HCT116 (cell line): ENCODE measurements at regions not wholly inside any gene's neighbourhood (a gene's known extent, or its start where the extent isn't known, plus 50 kb on each side); places are given as distances from the start of the nearest gene placed in this dataset.

ENCODE experiments used
- CEBPB ChIP-seq: IDR thresholded peaks from 2 replicates; pipeline ENCODE4 v1.6.1; 2012; ENCODE audit warnings: low read depth
- CTCF ChIP-seq, 3 experiments: fragments of 200-600 bp in 1 of 3; sonication (generic) in 1 of 3; IDR thresholded peaks in 2 of 3; conservative IDR thresholded peaks in 1 of 3; 2 replicates each; pipeline ENCODE4 v1.5.1; 2012 to 2017; ENCODE audit warnings: low read depth in 2 of 3, low read length in 2 of 3, antibody characterized with exemption in 1 of 3, borderline replicate concordance in 1 of 3, control low read depth in 1 of 3, mild to moderate bottlenecking in 1 of 3, mixed read lengths in 1 of 3, mixed run types in 1 of 3, moderate library complexity in 1 of 3; ENCODE audit not compliant: insufficient read depth in 1 of 3
- EZH2 ChIP-seq: fragments of 200-600 bp; sonication (generic); IDR thresholded peaks from 2 replicates; pipeline ENCODE4 v1.6.1; 2017; ENCODE audit warnings: antibody characterized with exemption, mixed run types
- POLR2A ChIP-seq: IDR thresholded peaks from 2 replicates; pipeline ENCODE4 v1.7.0; 2011; ENCODE audit warnings: borderline replicate concordance; ENCODE audit not compliant: insufficient read depth, insufficient read length; ENCODE audit errors: extremely low read depth
- POLR2AphosphoS5 ChIP-seq: IDR thresholded peaks from 2 replicates; pipeline ENCODE4 v1.6.1; 2011; ENCODE audit warnings: mild to moderate bottlenecking, low read depth, low read length, moderate library complexity
- RAD21 ChIP-seq: IDR thresholded peaks from 2 replicates; pipeline ENCODE4 v1.6.1; 2012; ENCODE audit warnings: low read depth, mild to moderate bottlenecking
- TF ChIP-seq, protein P1 (sequence below): IDR thresholded peaks from 2 replicates; pipeline ENCODE4 v1.6.1; 2011; ENCODE audit warnings: mild to moderate bottlenecking, low read length, moderate library complexity; ENCODE audit not compliant: insufficient replicate concordance; ENCODE audit errors: extremely low read depth

GRCh38 chrX:125826080-125826479, 340.0 kb downstream of the DCAF12L2 start:
- TF ChIP-seq CTCF (IDR thresholded peaks at IDR 0.05 in 2 of 3, conservative IDR thresholded peaks at IDR 0.05 in 1 of 3; ENCODE audit: borderline replicate concordance in 1 of 3, insufficient read depth in 1 of 3, low read depth in 2 of 3, low read length in 2 of 3): no peak
- no peak for TF ChIP-seq POLR2AphosphoS5
- no peak for TF ChIP-seq CEBPB
- TF ChIP-seq, protein P1, sequence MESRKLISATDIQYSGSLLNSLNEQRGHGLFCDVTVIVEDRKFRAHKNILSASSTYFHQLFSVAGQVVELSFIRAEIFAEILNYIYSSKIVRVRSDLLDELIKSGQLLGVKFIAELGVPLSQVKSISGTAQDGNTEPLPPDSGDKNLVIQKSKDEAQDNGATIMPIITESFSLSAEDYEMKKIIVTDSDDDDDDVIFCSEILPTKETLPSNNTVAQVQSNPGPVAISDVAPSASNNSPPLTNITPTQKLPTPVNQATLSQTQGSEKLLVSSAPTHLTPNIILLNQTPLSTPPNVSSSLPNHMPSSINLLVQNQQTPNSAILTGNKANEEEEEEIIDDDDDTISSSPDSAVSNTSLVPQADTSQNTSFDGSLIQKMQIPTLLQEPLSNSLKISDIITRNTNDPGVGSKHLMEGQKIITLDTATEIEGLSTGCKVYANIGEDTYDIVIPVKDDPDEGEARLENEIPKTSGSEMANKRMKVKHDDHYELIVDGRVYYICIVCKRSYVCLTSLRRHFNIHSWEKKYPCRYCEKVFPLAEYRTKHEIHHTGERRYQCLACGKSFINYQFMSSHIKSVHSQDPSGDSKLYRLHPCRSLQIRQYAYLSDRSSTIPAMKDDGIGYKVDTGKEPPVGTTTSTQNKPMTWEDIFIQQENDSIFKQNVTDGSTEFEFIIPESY: no peak
- no peak for TF ChIP-seq RAD21
- no peak for TF ChIP-seq POLR2A
- TF ChIP-seq EZH2: no peak
